Endothelial cell of umbilical vein (primary cell): ENCODE measurements at regions not wholly inside any gene's neighbourhood (a gene's known extent, or its start where the extent isn't known, plus 50 kb on each side); places are given as distances from the start of the nearest gene placed in this dataset.
"Not testable (repeated sequence)": the region's sequence is repeated elsewhere in the genome, so short reads cannot be mapped to it uniquely, and the experiment has no call there.

Source experiments
- BruUV-seq: library from RNA; stranded (reverse); fragments of 400-500 nt; replicated peaks from 2 replicates; lab custom pipeline; 2021; lab: Mats Ljungman, UMichigan
- CTCF ChIA-PET: fragments of 300-600, 350-600 bp; sonication (Branson Sonifier 250); formaldehyde crosslinking; loops from one replicate; lab custom pipeline; 2021; ENCODE audit warnings: antibody characterized with exemption, inconsistent platforms; lab: Charles Lee
- POLR2A ChIA-PET: fragments of 300-600, 350-600 bp; sonication (Branson Sonifier 250); formaldehyde crosslinking; loops from one replicate; lab custom pipeline; 2021; ENCODE audit warnings: antibody characterized with exemption, inconsistent platforms; lab: Charles Lee
- DNase-seq: peaks from one replicate; pipeline ENCODE4 v3.0.0-alpha.2; 2011; ENCODE audit warnings: low read depth, low spot score
- FAIRE-seq: peaks from 2 replicates; lab custom pipeline; 2011; peaks lifted over from hg19 to GRCh38; lab: Jason Lieb, UNC
- H2AFZ ChIP-seq: 2 replicates; pipeline ENCODE4 v1.6.0; 2012; ENCODE audit warnings: low read depth, low read length, control low read depth, inconsistent platforms
- H3K27ac ChIP-seq: 2 replicates; pipeline ENCODE4 v1.5.1; 2011; ENCODE audit warnings: low read depth, mild to moderate bottlenecking, control low read depth, low read length, moderate library complexity; ENCODE audit not compliant: insufficient read depth
- H3K27me3 ChIP-seq, 2 experiments: 2 replicates each; pipeline versions ENCODE4 v1.6.0 to v1.6.1; 2011; ENCODE audit warnings: low read length in 2 of 2, mixed read lengths in 1 of 2; ENCODE audit not compliant: control insufficient read depth in 2 of 2, insufficient read depth in 2 of 2
- H3K36me3 ChIP-seq, 2 experiments: 2 replicates in 1 of 2; 3 replicates in 1 of 2; pipeline ENCODE4 v1.5.1; 2011; ENCODE audit warnings: low read length in 2 of 2, mild to moderate bottlenecking in 1 of 2, moderate library complexity in 1 of 2; ENCODE audit not compliant: control insufficient read depth in 2 of 2, insufficient read depth in 2 of 2; ENCODE audit errors: extremely low read depth in 1 of 2
- H3K4me1 ChIP-seq: 3 replicates; pipeline ENCODE4 v1.5.1; 2011; ENCODE audit warnings: mild to moderate bottlenecking, low read length; ENCODE audit not compliant: control insufficient read depth, insufficient read depth; ENCODE audit errors: extremely low read depth
- H3K4me2 ChIP-seq: 2 replicates; pipeline ENCODE4 v1.6.1; 2011; ENCODE audit warnings: low read length, control low read depth, mixed read lengths; ENCODE audit not compliant: insufficient read depth
- H3K4me3 ChIP-seq, 3 experiments: fragments of 200-600 bp in 1 of 3; sonication (generic), shearing (Covaris generic) in 1 of 3; replicated peaks in 1 of 3; 2 replicates each; pipeline ENCODE4 v1.5.1; 2011 to 2016; ENCODE audit warnings: control low read depth in 3 of 3, low read length in 3 of 3, mild to moderate bottlenecking in 2 of 3, inconsistent platforms in 1 of 3, low read depth in 1 of 3, moderate library complexity in 1 of 3; ENCODE audit not compliant: insufficient read depth in 1 of 3
- H3K79me2 ChIP-seq: 2 replicates; pipeline ENCODE4 v1.6.0; 2012; ENCODE audit warnings: low read length, inconsistent platforms; ENCODE audit not compliant: control insufficient read depth, insufficient read depth
- H3K9ac ChIP-seq: replicated peaks from 2 replicates; pipeline ENCODE3; 2011; ENCODE audit warnings: low read length, control low read depth; ENCODE audit not compliant: insufficient read depth; ENCODE audit errors: extremely low read depth
- H3K9me1 ChIP-seq: replicated peaks from 3 replicates; pipeline ENCODE4 v1.6.0; 2011; ENCODE audit warnings: mild to moderate bottlenecking, low read length; ENCODE audit not compliant: control insufficient read depth, insufficient read depth; ENCODE audit errors: extremely low read depth
- H3K9me3 ChIP-seq: replicated peaks from 2 replicates; pipeline ENCODE4 v1.5.1; 2012; ENCODE audit warnings: low read length, inconsistent platforms; ENCODE audit not compliant: control insufficient read depth, insufficient read depth
- H4K20me1 ChIP-seq: replicated peaks from 2 replicates; pipeline ENCODE3; 2011; ENCODE audit warnings: mild to moderate bottlenecking, low read length; ENCODE audit not compliant: control insufficient read depth, insufficient read depth; ENCODE audit errors: extremely low read depth
- CTCF ChIP-seq, 2 donors: IDR thresholded peaks; 1 replicate in 1 of 2; 2 replicates in 1 of 2; pipeline ENCODE4 v1.5.1; 2011; ENCODE audit warnings: low read length in 2 of 2, mild to moderate bottlenecking in 2 of 2, moderate library complexity in 2 of 2, control low read depth in 1 of 2, inconsistent platforms in 1 of 2, low read depth in 1 of 2; ENCODE audit not compliant: insufficient read depth in 1 of 2; ENCODE audit errors: extremely low read depth in 1 of 2
- EZH2 ChIP-seq: IDR thresholded peaks from 2 replicates; pipeline ENCODE4 v1.6.1; 2012; ENCODE audit warnings: borderline replicate concordance, low read depth, mild to moderate bottlenecking, moderate library complexity, low read length, inconsistent platforms; ENCODE audit not compliant: severe bottlenecking
- FOS ChIP-seq: IDR thresholded peaks from 2 replicates; pipeline ENCODE4 v1.6.1; 2011; ENCODE audit warnings: mild to moderate bottlenecking, low read length, moderate library complexity, borderline replicate concordance; ENCODE audit not compliant: insufficient read depth
- GATA2 ChIP-seq: IDR thresholded peaks from 2 replicates; pipeline ENCODE4 v1.7.0; 2011; ENCODE audit warnings: low read depth, mild to moderate bottlenecking, moderate library complexity, mixed read lengths, low read length; ENCODE audit not compliant: insufficient read length, insufficient read depth
- JUN ChIP-seq: IDR thresholded peaks from 2 replicates; pipeline ENCODE4 v1.6.1; 2011; ENCODE audit warnings: borderline replicate concordance, low read depth; ENCODE audit not compliant: insufficient read length, insufficient read depth
- MAX ChIP-seq: IDR thresholded peaks from 2 replicates; pipeline ENCODE4 v1.6.1; 2011; ENCODE audit not compliant: insufficient read depth, insufficient read length
- MYC ChIP-seq: IDR thresholded peaks from one replicate; pipeline ENCODE4 v1.6.1; 2011; ENCODE audit warnings: mild to moderate bottlenecking, low read depth, low read length
- POLR2A ChIP-seq: IDR thresholded peaks from 2 replicates; pipeline ENCODE4 v1.6.1; 2012; ENCODE audit warnings: low read depth, mild to moderate bottlenecking, control low read depth, low read length
- POLR2AphosphoS5 ChIP-seq: IDR thresholded peaks from 2 replicates; pipeline ENCODE4 v1.6.1; 2012; ENCODE audit warnings: low read depth, mild to moderate bottlenecking, control low read depth, low read length, moderate library complexity; ENCODE audit not compliant: insufficient read depth
- dilution Hi-C: fragments of 300-500 bp; cut with MboI; formaldehyde crosslinking; loops from one replicate; pipeline ENCODE4 v1.15.0; 2019; ENCODE audit warnings: low sequenced_read_pairs; ENCODE audit not compliant: extremely low pct_ligation_motif_present
- intact Hi-C: fragments of 100-400 bp; cut with micrococcal nuclease; formaldehyde crosslinking; loops from one replicate; pipeline ENCODE4 v1.10.0; 2022

GRCh38 chrX:63281465-63281864 is 69.7 kb downstream of the SPIN4 start:
- Histone ChIP-seq H4K20me1 (no peaks in the 10 kb centered on the region), H3K36me3 (no peaks in the 10 kb centered on the region), H2AFZ (no peak overlapping the region), H3K4me2 (no peak overlapping the region), H3K9me1 (no peaks in the 10 kb centered on the region), H3K4me1 (no peaks in the 10 kb centered on the region), H3K9ac (no peak overlapping the region), H3K4me3 (no peak overlapping the region), H3K79me2 (no peaks in the 10 kb centered on the region), H3K27me3 (no peaks in the 10 kb centered on the region), H3K9me3 (no peaks in the 10 kb centered on the region), H3K27ac (no peak overlapping the region)
- FAIRE-seq, result no peak
- BruUV-seq, result no TSS peak
- dilution Hi-C loops, result no loop called here
- TF ChIP-seq POLR2AphosphoS5 (no peak), POLR2A (no peak), JUN (no peak), CTCF (IDR thresholded peaks at IDR 0.05; ENCODE audit: extremely low read depth in 1 of 2, insufficient read depth in 1 of 2, low read depth in 1 of 2, low read length in 2 of 2) (no peak), MYC (no peak), GATA2 (no peak), FOS (no peak), MAX (no peak), EZH2 (no peak)
- CTCF ChIA-PET, result no interaction called here
- POLR2A ChIA-PET, result no interaction called here
- intact Hi-C loops, result no loop called here
- peak; percentile 5 for DNase-seq

GRCh38 chrX:63277394-63277793 is 73.7 kb downstream of the SPIN4 start:
- CTCF ChIA-PET, result interaction anchor here (0.6 to 1.2 kb wide), 4 partner anchors 9 to 382 kb away, joined by 3 read pairs; no protein-coding TSS in a partner anchor
- H3K79me2 ChIP-seq, H4K20me1 ChIP-seq, H3K4me1 ChIP-seq, H3K9me1 ChIP-seq, BruUV-seq, dilution Hi-C loops, H3K4me3 ChIP-seq, H3K36me3 ChIP-seq, POLR2A ChIA-PET, H3K9ac ChIP-seq, H3K4me2 ChIP-seq, DNase-seq, H3K27me3 ChIP-seq, H2AFZ ChIP-seq, intact Hi-C loops, H3K9me3 ChIP-seq, H3K27ac ChIP-seq, FAIRE-seq: not testable (repeated sequence)
